Loucy (cell line): ENCODE measurements at regions not wholly inside any gene's neighbourhood (a gene's known extent, or its start where the extent isn't known, plus 50 kb on each side); places are given as distances from the start of the nearest gene placed in this dataset.

ENCODE experiments used
- EZH2phosphoT487 ChIP-seq: fragments of 200-600 bp; IDR thresholded peaks from 2 replicates; pipeline ENCODE4 v1.6.1; 2018; ENCODE audit warnings: antibody characterized with exemption, mild to moderate bottlenecking, moderate library complexity, borderline replicate concordance
- TF ChIP-seq, protein P1 (sequence below): fragments of 200-600 bp; sonication (generic); conservative IDR thresholded peaks from 2 replicates; pipeline ENCODE4 v1.5.1; 2014; ENCODE audit warnings: mild to moderate bottlenecking, antibody characterized with exemption, low read length

DNA sequence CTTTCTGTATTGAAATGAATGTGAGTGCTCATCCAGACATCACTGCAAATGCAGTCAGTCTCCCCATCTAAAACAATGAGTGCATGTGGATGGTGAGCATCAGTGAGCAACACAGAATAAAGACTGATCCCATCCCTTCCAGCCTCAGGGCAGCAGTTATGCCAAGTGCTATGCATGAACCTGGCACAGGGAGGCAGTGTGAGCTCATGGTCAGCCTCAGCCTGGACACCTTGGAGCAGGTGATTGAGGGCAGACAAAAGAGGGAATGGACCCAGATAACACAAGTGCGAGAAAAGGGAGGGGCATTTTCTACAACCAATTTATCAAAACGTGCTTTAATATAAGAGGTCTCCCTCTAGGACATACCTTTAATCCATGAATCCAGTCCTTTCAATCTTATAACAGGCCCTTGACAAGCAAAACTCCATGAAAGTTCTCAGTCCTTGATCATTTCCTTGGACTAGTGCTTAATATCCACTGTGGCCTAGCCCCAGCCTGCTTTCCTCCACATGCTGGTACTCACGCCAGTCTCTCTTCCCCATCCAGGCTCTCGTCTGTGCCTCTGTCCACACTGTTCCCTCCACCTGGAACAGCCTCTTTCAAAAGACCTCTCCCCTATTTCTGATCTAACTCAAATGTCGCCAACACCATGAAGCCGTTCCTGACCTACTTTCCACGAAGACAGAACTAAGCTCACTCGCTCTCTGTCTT lies 50.5 kb upstream of the LRRC55 start:
- TF ChIP-seq, protein P1, sequence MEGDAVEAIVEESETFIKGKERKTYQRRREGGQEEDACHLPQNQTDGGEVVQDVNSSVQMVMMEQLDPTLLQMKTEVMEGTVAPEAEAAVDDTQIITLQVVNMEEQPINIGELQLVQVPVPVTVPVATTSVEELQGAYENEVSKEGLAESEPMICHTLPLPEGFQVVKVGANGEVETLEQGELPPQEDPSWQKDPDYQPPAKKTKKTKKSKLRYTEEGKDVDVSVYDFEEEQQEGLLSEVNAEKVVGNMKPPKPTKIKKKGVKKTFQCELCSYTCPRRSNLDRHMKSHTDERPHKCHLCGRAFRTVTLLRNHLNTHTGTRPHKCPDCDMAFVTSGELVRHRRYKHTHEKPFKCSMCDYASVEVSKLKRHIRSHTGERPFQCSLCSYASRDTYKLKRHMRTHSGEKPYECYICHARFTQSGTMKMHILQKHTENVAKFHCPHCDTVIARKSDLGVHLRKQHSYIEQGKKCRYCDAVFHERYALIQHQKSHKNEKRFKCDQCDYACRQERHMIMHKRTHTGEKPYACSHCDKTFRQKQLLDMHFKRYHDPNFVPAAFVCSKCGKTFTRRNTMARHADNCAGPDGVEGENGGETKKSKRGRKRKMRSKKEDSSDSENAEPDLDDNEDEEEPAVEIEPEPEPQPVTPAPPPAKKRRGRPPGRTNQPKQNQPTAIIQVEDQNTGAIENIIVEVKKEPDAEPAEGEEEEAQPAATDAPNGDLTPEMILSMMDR = peak; percentile 64
- TF ChIP-seq EZH2phosphoT487 = no peak
